NOMO-1 (cell line): ENCODE measurements at regions not wholly inside any gene's neighbourhood (a gene's known extent, or its start where the extent isn't known, plus 50 kb on each side); places are given as distances from the start of the nearest gene placed in this dataset.

Source experiments
- DNase-seq, 2 experiments: peaks; one replicate each; lab custom pipeline; 2025; ENCODE audit not compliant: unreplicated experiment in 2 of 2; lab: John Stamatoyannopoulos, UW

DNA sequence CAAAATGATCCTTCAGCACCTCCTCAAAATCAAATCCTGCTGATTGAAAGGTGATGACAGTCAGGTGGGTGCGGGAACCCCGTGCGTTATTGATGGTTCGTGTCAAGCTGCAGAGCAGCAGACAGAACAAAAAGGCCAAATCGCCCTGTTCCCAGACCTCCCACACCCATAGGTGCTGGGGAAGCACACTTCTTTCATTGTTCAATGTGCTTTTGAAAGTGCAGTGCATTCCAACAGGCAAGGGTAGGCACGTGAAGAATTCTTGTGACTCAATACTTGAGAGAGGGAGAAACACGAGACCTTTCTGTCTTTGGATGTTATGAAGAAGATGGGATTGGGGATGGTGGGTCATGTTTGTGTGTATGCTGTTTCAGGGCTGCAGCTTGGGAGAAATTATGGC is 514.0 kb downstream of the MCTP2 start:
- no peak for DNase-seq

DNA sequence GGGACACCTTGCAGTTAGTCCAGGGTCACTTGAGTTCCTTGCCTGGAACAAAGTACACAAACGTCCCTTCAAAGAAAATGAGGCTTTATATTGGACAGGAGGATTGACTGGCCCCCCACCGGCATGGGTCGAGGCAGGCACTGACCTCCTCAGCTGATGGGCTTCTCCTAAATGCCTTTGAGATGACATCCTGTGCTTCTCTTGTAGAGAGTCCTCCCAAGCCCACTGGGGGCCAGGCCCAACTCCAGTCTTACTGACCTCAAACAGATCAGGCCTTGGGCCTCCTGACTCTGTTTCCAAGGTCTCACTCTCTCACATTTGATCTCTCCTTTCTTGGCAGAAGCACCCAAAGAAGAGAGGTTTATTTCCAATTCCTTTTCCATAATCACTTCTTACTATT is 516.1 kb downstream of the MCTP2 start:
- DNase-seq = no peak

DNA sequence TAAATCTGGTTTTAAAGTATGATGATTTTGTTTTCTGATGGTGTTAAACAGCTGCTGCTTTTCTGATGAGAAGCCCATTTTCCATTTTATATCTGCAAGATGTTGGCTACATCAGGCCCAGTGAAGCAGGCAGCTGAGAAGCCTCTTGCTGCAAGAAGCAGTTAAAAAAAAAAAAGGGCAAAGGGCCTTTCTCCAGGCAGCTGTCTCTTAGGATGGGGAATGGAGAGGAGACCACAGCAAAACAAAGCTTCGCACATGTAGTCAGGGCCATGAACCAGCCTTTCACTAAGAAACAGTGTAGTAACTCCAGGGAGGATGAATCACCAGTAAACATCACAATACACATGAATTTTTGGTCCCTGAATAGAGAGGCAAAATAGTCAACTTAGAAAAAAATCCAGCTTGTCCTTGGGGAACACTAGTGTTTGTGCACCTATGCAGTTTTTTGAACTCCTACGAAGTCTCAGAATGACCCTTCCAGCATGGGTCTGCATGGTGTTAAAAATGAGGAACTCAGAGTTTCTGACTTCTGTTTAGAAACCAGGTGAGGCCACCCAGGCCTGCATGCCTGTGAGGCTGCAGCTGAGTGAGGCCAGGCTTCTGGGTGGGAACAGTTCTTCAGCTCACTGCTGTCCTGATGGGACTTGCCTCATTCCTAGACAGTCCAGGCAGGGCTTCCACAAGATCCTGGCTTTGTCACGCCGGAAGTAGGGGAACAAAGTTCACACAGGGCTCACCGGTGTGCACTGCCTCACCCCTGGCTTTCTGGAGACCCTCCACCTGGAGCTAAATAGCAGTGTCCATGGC is 518.7 kb downstream of the MCTP2 start:
- no peak for DNase-seq

DNA sequence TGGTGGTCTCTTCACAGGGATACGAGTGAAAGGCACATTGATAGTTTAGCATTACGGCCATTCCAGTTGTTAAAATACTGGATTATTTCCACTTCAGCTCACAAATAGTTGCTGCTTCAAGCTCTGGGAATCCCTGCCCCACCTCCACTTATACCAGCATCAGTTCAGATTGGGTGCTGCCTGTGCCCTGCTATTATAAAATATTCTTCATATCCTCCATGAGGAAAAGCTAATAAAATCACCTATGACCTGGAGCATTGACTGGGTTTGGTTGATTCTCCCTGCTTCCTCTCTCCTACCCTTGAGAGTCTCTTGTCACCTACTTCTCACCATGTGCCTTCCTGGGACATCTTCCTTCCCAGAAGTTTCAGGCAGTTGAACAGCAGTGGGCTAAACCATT is 529.0 kb downstream of the MCTP2 start:
- DNase-seq = no peak

DNA sequence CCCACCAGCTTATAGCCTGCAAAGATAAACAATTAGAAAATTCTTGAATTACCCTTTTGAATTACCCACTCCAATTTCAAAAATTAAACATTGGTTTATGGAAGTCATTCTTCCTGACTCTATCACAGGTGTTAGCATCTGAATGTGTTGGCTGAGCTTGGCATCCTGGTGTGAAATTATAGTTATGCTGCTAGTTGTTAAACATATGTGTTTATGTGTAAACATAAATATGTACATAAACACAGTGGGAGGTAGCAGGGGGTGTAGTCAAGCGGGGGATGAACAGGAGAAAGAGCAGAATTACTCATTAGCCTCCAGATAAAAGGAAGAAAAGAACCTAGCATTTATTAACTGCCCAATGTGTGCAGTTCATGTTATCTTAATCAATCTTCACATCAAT is 530.2 kb downstream of the MCTP2 start:
- no peak for DNase-seq

DNA sequence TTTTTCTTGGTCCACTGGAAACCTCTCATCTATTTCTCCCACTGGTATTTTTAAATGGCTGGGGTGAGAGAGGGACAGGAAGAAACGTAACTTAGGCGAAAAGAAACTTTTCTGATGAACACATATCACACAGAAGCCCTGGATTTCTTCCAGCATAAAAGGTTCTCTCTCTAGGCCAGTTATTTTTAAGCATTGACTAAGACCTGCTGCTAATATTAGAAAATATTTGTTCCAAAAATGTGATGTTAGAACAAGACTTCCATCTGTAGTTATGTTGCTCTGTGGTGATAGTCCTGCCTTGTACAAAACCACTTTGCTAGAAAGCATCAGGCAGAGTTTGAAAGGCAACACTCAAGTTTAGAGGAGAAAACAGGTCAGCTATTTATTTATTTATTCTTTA is 537.7 kb downstream of the MCTP2 start:
- DNase-seq = no peak

DNA sequence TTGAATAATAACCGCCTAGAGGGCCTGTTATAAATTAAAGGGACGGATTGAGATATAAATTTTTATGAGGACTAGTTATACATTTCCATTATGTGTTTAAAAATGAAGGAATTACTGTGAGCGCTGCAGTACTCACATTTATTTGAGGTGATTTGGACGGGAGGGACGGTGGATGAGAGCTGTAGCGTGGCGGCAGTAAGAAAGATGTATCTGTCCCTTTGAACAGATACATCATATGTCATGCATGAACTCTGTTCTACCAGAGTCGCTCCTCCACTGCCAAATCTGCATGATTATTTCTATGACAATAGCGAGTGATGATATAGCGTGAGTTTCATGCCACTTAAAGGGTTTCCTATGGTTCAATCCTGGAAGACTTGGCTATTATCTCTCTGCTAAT is 538.8 kb downstream of the MCTP2 start:
- DNase-seq = no peak

DNA sequence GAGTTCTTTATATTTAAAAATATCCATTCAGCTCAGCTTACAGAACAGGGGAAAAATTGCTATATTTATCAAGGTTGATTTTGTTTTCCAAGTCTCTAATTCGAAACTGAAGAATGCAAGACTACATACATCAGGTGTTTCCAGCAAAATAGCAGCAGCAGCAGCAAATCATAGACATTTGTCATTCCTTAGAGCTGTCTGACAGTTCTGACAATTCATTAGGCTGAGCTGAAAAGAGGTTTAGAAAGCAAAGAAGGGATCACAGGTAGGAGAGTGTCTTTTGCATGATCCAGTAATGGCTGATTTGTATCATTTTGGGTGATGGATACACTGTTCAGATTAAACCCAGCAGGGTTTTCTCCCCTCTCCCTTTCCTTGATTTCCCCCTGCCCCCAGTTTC is 545.7 kb downstream of the MCTP2 start:
- no peak for DNase-seq

DNA sequence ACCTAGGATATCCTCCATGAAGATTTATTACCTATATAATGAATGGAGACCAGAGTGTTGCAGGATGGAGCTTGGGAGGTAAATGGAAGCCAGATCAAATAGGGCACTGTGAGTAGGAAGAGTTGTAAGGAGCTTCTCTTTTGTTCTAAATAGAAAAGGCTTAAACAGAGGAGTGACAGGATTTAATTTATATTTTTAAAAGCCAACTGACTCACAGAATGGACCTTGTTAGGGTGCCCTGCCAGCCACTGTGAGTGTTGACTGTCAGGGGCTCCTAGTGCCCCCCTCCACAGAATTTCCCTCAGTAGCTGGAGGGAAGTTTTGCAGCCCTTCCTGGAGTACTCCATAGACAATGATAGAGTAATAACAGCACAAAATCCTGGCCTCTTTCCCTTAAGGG is 547.5 kb downstream of the MCTP2 start:
- no peak for DNase-seq

DNA sequence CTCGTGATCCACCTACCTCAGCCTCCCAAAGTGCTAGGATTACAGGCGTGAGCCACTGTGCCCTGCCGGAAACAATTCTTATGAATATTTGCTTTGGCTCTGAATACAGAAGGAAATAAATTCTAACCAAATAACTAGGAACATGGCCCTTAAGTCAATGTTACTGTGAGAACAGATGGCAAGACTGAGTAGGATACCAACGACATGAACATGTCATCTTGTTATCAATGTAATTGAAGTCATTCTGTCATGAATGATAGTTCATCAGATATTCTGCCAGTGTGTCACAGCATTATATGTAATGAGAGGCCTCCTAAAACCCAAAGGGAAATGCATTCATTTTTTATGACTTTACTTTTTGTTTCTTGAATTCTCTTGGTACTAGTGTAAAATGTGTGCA is 548.8 kb downstream of the MCTP2 start:
- DNase-seq = no peak

DNA sequence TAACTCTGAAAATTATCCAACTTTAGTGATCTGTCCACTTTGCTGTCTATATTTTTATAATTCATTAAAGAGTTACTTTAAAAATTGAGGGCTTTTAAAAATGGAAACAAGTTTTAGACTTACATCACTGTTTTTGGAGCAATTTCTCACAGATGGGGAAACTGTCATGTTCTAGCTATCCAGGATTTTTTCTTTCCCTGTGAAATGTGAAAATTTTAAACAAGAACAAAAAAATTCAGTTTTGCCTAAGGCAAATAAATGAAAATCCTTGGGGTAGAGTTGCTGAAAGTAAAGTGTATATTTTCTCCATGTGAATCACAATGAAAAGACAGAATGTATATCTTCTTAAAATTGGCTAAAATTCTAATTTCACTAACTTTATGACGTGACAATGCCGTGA is 553.7 kb downstream of the MCTP2 start:
- no peak for DNase-seq

DNA sequence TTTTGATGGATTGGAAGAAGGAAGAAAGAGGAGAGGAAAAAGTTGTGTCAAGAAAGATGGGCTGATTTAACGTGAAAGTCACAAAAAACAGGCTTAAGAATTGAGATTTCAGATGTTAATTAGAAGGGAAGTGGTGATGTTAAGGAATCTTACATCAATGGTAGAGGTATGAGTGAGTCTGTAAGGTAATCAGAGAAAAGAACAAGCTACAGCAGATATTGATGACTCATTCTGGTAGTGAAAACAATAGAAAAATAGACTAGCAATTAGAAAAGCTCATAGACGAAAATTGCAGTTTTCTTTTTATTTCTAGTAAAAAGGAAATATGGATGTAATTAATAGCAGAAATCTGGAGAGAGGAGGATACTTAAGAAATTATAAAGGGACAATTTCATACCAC is 559.6 kb downstream of the MCTP2 start:
- no peak for DNase-seq

DNA sequence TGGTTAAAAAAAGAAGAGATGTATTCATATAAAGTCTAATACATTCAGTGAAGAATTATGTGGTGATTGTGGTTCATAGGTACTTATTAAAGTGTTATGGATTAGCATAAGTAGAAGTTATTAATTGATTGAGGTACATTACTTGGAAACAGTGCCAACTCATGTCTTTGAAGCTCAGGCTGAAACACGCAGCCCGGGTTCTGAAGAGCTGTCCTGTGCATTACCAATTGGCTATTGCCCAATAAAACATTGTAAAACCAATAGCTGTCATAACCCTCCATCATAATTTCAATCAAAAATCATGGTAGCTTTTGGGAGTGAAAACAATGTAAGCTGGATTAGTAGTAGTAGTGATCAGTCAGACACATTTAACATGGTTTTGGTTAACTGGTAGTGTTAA is 560.1 kb downstream of the MCTP2 start:
- no peak for DNase-seq

DNA sequence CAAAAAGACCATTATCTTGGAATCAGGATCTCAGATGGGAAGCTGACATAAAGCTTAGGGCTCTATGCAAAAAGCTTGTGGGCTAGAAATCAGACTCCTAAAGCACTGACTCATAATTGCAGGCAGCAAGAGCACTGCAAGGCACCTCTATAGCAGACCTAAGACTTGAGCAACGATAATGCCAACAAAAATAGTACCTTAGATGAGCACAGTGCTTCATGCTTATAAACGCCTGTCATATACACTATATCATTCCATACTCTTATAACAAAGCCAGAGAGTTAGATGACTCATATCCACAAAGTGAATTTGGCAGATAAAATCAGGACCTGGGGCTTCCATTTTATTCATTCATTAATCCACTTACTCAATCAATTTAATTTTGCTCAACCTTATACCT is 560.8 kb downstream of the MCTP2 start:
- no peak for DNase-seq

DNA sequence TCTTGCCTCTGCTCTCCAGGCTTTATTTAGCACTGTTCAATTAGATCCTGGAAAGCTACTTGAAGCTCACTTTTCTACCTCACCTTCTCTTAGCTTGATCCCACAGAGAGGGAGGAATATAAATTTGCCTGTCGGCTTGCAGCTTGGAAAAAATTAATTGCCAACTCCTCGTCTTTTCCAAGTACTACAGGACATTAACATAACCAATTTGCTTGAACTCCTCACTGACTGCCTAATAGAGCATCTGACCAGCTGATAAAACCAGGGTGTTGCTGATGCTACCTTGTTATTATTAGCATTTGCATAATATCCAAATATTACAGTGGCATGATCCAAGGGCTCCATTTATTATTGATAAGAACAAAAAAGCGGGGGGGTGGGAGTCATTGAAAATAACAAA is 561.8 kb downstream of the MCTP2 start:
- no peak for DNase-seq

DNA sequence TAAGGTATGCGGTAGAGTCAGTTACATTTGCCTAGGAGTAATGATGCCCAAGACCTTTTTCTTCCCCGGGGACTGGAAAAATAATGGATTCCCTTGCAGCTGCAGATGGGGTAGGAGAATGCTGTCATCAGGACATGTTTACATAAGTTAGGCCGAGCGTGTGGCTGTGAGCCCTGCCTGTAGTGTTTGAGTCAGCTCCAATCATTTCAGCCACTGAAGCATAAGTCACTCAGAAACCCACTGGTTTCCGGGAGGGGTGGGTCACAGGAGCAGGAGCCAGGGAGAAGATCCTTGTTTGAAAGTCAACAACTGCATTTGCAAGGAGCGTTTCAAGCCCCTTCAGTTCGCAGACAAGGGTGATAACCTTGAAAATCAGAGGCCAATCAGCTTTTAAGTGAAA is 562.3 kb downstream of the MCTP2 start:
- no peak for DNase-seq

DNA sequence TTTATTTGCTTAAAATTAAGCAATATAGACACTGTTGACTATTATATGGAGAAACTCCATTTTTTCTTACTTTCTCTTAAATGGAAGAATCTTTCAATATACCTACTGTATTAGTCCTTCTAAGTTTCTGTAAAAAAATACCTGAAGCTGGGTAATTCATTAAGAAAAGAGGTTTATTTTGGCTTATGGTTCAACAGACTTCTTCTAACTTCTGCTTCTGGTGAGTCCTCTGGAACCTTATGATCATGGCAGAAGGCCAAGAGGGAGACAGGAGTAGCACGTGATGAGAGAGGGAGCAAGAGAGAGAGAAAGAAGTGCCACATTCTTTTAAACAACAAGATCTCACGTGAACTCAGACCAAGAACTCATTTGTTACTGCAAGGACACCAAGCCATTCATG is 573.3 kb downstream of the MCTP2 start:
- DNase-seq = no peak

DNA sequence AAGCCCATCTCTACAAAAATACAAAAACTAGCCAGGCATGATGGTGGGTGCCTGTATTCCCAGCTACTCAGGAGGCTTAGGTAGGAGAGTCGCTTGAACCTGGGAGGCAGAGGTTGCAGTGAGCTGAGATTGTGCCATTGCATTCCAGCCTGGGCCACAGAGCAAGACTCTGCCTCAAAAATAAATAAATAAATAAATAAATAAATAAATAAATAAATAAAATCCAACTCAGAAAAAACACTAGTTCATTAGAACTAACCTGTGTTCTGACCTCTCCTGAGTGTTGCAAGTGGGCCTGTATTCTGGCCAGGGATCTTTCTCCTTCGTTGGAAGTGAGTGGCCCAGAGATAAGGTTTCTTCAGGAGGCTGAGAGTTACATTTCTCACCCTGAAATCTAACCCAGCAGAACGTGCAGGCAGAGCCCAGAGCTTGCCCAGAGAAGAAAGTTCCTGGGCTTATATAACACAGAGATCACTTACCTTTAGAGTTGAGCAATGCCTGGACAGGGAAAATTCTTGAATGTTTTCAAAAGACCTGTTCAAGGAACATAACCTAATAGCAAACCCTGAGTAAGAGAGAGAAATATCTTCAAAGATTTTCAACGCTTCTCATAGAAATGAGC is 583.9 kb downstream of the MCTP2 start:
- no peak for DNase-seq

DNA sequence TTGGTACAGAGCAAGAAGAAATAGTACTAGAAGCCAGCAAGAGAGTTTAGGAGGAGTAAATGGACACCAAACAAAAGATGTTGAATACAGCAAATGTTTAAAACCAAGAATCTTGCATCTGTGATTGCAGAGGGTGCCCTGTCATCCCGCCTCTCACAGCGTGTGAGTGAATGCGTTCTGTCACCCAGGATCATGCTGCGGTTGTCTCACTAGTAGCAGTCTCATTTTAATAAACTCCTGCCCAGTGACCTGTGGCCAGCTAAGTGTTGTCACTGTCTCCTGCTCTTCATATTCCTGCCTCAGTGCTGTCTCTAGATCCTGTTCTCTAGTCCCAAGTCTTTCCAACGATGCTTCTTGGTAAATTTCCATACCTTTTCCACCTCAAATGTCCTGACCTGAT is 584.6 kb downstream of the MCTP2 start:
- no peak for DNase-seq

DNA sequence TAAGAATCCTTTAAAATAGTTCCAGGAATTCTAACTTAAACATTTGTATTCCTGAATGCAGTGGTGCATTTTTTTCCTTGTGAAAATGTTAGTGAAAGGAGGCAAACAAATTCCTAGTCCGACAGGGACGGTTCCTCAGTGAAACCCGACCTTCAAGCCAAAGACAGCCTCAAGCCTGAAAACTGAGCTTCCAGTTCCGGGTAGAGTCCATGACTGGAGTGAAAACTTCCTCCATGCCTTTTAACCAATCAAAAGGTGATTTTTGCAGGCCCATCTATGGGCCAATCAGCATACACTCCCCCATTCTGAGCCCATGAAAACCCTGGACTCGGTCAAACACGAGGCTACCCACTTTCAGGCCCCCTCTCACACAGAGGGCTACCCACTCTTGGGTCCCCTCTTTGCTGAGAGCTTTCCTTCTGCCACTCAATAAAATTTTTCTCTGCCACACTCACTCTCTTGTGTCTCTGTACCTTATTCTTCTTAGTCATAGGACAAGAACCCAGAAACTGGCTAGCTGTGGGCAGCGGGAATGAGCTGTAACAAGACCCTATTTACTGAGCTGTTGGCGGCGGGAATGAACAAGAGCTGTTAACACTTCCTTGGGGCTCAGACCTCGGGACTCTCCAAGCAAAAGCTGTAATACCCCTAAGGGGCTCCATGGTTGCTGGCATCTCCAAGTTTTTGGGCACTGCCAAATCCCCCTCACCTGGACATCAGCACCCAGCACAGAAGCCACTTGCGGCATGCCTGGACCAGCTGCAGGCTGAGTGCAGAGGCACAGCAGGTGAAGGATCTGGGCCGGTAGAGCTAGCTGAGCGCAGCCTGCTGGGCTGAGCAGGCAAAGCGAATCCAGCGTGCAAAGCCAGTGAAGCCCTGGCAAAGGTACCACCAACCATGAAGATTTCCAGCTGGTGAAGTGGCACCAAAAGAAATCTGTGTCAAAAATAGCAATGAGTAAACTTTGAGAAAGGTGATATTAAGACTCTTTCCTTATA is 598.8 kb downstream of the MCTP2 start:
- no peak for DNase-seq

DNA sequence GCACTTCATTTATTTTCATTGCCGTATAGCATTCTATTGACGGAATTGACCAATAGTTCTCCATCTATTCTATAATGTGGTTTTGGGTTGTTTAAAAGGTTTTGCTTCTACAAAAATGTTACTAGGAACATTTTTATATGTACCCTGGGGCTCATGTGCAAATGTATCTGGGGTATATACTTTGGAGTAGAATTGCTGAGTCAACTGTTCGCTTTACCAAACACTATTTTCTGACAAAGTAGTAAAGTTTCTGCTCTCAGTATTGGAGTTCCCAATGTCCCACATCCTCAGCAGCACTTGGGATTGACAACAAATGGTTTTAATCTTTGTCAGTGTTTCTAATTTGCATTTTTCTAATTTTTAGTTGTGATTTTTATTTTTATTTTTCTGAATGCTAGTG is 602.6 kb downstream of the MCTP2 start:
- no peak for DNase-seq

DNA sequence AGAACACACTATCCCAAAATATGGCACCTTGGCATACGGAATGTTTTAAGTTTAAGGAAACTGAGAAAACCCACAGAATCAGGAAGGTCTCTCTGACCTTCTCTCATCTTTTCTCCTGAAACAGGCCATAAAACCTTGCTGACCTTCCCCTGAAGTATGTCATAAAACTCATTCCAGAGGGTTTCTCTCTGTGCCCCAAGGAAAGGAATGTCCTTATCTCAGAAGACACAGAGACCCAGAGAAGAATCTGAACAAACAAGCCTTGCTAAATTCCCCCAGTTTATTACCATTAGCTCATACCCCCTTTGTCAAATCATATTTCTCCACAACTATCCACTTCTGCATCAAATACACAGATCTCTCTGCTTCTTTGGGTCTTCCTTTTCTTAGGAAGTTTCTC is 603.1 kb downstream of the MCTP2 start:
- no peak for DNase-seq
